ENCODE measurements at regions not wholly inside any gene's neighbourhood (a gene's known extent, or its start where the extent isn't known, plus 50 kb on each side); places are given as distances from the start of the nearest gene placed in this dataset.

DNA sequence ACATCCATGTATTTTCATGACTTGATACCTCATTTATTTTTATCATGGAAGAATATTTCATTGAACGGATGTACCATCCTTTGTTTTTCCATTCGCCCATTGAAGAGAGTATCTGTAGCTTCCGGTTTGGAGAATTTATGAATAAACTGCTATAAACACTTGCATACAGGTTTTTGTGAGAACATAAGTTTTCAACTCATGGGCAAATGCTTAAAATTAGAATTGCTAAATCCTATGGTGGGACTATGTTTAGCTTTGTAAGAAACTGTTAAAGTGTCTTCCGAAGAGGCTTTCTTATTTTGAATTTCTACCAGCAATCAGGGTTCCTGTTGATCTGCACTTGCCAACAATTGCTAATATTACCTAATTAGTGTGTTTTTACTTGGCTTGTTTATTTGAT is 938.9 kb downstream of the TDRD15 start:
- ChIA-PET CTCF (ENCODE audit: low intra/inter-chr PET ratio, low total read pairs) (no interaction called here), POLR2A (no interaction called here)
- FAIRE-seq (no peak), ATAC-seq (no peak), DNase-seq (ENCODE audit: low spot score) (no peak)
- no peak overlapping the region for H3K9ac ChIP-seq (ENCODE audit: insufficient read depth, low read depth, low read length)
- WGBS (ENCODE audit: low lambda C conversion rate) = 80% methylated on average over 4 of the region's 4 CpGs
- no TSS peak for BruUV-seq (replicated peaks)
- H4K20me1 ChIP-seq (ENCODE audit: insufficient read depth, low read length) = no peaks in the 10 kb centered on the region
- no peak overlapping the region for H2AFZ ChIP-seq (ENCODE audit: low read length)
- no peak for TF ChIP-seq ZNF777 (CRISPR knock-in tag; IDR thresholded peaks at IDR 0.05)
- TF ChIP-seq RAD51 (IDR thresholded peaks at IDR 0.05; ENCODE audit: borderline replicate concordance) = no peak
- TF ChIP-seq ATRX (CRISPR knock-in tag; IDR thresholded peaks at IDR 0.05; ENCODE audit: borderline replicate concordance) = no peak
- no peak for TF ChIP-seq SP4 (CRISPR knock-in tag; IDR thresholded peaks at IDR 0.05)
- TF ChIP-seq ERF (CRISPR knock-in tag; IDR thresholded peaks at IDR 0.05) = no peak
- no peak for TF ChIP-seq SIX1 (CRISPR knock-in tag; IDR thresholded peaks at IDR 0.05; ENCODE audit: borderline replicate concordance)
- TF ChIP-seq, protein P1, sequence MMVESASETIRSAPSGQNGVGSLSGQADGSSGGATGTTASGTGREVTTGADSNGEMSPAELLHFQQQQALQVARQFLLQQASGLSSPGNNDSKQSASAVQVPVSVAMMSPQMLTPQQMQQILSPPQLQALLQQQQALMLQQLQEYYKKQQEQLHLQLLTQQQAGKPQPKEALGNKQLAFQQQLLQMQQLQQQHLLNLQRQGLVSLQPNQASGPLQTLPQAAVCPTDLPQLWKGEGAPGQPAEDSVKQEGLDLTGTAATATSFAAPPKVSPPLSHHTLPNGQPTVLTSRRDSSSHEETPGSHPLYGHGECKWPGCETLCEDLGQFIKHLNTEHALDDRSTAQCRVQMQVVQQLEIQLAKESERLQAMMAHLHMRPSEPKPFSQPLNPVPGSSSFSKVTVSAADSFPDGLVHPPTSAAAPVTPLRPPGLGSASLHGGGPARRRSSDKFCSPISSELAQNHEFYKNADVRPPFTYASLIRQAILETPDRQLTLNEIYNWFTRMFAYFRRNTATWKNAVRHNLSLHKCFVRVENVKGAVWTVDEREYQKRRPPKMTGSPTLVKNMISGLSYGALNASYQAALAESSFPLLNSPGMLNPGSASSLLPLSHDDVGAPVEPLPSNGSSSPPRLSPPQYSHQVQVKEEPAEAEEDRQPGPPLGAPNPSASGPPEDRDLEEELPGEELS (CRISPR knock-in tag; IDR thresholded peaks at IDR 0.05) = no peak
- no peak for TF ChIP-seq BRD4 (CRISPR knock-in tag; IDR thresholded peaks at IDR 0.05)
- no peak for TF ChIP-seq ZNF773 (CRISPR knock-in tag; IDR thresholded peaks at IDR 0.05; ENCODE audit: borderline replicate concordance)
- TF ChIP-seq XRCC5 (optimal IDR thresholded peaks at IDR 0.05; ENCODE audit: low read length) = no peak
- TF ChIP-seq, protein P2, sequence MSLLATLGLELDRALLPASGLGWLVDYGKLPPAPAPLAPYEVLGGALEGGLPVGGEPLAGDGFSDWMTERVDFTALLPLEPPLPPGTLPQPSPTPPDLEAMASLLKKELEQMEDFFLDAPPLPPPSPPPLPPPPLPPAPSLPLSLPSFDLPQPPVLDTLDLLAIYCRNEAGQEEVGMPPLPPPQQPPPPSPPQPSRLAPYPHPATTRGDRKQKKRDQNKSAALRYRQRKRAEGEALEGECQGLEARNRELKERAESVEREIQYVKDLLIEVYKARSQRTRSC (CRISPR knock-in tag; IDR thresholded peaks at IDR 0.05; ENCODE audit: low read depth) = no peak
- TF ChIP-seq ZNF326 (CRISPR knock-in tag; IDR thresholded peaks at IDR 0.05; ENCODE audit: borderline replicate concordance) = no peak
- TF ChIP-seq BCL6 (CRISPR knock-in tag; IDR thresholded peaks at IDR 0.05) = no peak
- TF ChIP-seq SIX4 (CRISPR knock-in tag; IDR thresholded peaks at IDR 0.05) = no peak
- TF ChIP-seq MTF2 (CRISPR knock-in tag; IDR thresholded peaks at IDR 0.05; ENCODE audit: borderline replicate concordance) = no peak
- TF ChIP-seq JUND (CRISPR knock-in tag; IDR thresholded peaks at IDR 0.05) = no peak
- TF ChIP-seq ZNF12 (CRISPR knock-in tag; IDR thresholded peaks at IDR 0.05) = no peak
- peaks cover 1% of the 10 kb centered on the region; the same call in 1 of the 2 replicates for H3K4me1 ChIP-seq (ENCODE audit: insufficient read depth, low read length)
- no peaks in the 10 kb centered on the region for H3K79me2 ChIP-seq (ENCODE audit: insufficient read depth, low read length)
- no peaks in the 10 kb centered on the region for H3K36me3 ChIP-seq (replicated peaks in 1 of 2; ENCODE audit: control insufficient read depth in 1 of 2, insufficient read depth in 2 of 2, low read length in 2 of 2)
- H3K27ac ChIP-seq (ENCODE audit: extremely low read length, insufficient read depth, low read length) = no peak overlapping the region
- H3K4me3 ChIP-seq (replicated peaks in 1 of 3; ENCODE audit: insufficient read depth in 1 of 3, low read depth in 2 of 3, low read length in 3 of 3) = no peak overlapping the region
- no peaks in the 10 kb centered on the region for H3K27me3 ChIP-seq (ENCODE audit: control insufficient read depth in 1 of 2, insufficient read depth in 2 of 2, low read length in 2 of 2)
- H3K9me3 ChIP-seq (ENCODE audit: low read length) = no peaks in the 10 kb centered on the region
- intact Hi-C loops (cut with micrococcal nuclease; ENCODE audit: unreplicated experiment) (no loop called here), in situ Hi-C loops (cut with HindIII; ENCODE audit: extremely low pct_ligation_motif_present, low pct_unique_long_range_greater_than_20kb) (no loop called here)
- H3K4me2 ChIP-seq (ENCODE audit: low read depth, low read length) = no peak overlapping the region

Data from HepG2 (cell line).